Endothelial cell of umbilical vein (primary cell): ENCODE measurements at regions not wholly inside any gene's neighbourhood (a gene's known extent, or its start where the extent isn't known, plus 50 kb on each side); places are given as distances from the start of the nearest gene placed in this dataset.

Experiments used
- BruUV-seq: library from RNA; stranded (reverse); fragments of 400-500 nt; replicated peaks from 2 replicates; lab custom pipeline; 2021; lab: Mats Ljungman, UMichigan
- CTCF ChIA-PET: fragments of 300-600, 350-600 bp; sonication (Branson Sonifier 250); formaldehyde crosslinking; loops from one replicate; lab custom pipeline; 2021; ENCODE audit warnings: antibody characterized with exemption, inconsistent platforms; lab: Charles Lee
- POLR2A ChIA-PET: fragments of 300-600, 350-600 bp; sonication (Branson Sonifier 250); formaldehyde crosslinking; loops from one replicate; lab custom pipeline; 2021; ENCODE audit warnings: antibody characterized with exemption, inconsistent platforms; lab: Charles Lee
- DNase-seq: peaks from one replicate; pipeline ENCODE4 v3.0.0-alpha.2; 2011; ENCODE audit warnings: low read depth, low spot score
- FAIRE-seq: peaks from 2 replicates; lab custom pipeline; 2011; peaks lifted over from hg19 to GRCh38; lab: Jason Lieb, UNC
- H2AFZ ChIP-seq: 2 replicates; pipeline ENCODE4 v1.6.0; 2012; ENCODE audit warnings: low read depth, low read length, control low read depth, inconsistent platforms
- H3K27ac ChIP-seq: 2 replicates; pipeline ENCODE4 v1.5.1; 2011; ENCODE audit warnings: low read depth, mild to moderate bottlenecking, control low read depth, low read length, moderate library complexity; ENCODE audit not compliant: insufficient read depth
- H3K27me3 ChIP-seq, 2 experiments: 2 replicates each; pipeline versions ENCODE4 v1.6.0 to v1.6.1; 2011; ENCODE audit warnings: low read length in 2 of 2, mixed read lengths in 1 of 2; ENCODE audit not compliant: control insufficient read depth in 2 of 2, insufficient read depth in 2 of 2
- H3K36me3 ChIP-seq, 2 experiments: 2 replicates in 1 of 2; 3 replicates in 1 of 2; pipeline ENCODE4 v1.5.1; 2011; ENCODE audit warnings: low read length in 2 of 2, mild to moderate bottlenecking in 1 of 2, moderate library complexity in 1 of 2; ENCODE audit not compliant: control insufficient read depth in 2 of 2, insufficient read depth in 2 of 2; ENCODE audit errors: extremely low read depth in 1 of 2
- H3K4me1 ChIP-seq: 3 replicates; pipeline ENCODE4 v1.5.1; 2011; ENCODE audit warnings: mild to moderate bottlenecking, low read length; ENCODE audit not compliant: control insufficient read depth, insufficient read depth; ENCODE audit errors: extremely low read depth
- H3K4me2 ChIP-seq: 2 replicates; pipeline ENCODE4 v1.6.1; 2011; ENCODE audit warnings: low read length, control low read depth, mixed read lengths; ENCODE audit not compliant: insufficient read depth
- H3K4me3 ChIP-seq, 3 experiments: fragments of 200-600 bp in 1 of 3; sonication (generic), shearing (Covaris generic) in 1 of 3; replicated peaks in 1 of 3; 2 replicates each; pipeline ENCODE4 v1.5.1; 2011 to 2016; ENCODE audit warnings: control low read depth in 3 of 3, low read length in 3 of 3, mild to moderate bottlenecking in 2 of 3, inconsistent platforms in 1 of 3, low read depth in 1 of 3, moderate library complexity in 1 of 3; ENCODE audit not compliant: insufficient read depth in 1 of 3
- H3K79me2 ChIP-seq: 2 replicates; pipeline ENCODE4 v1.6.0; 2012; ENCODE audit warnings: low read length, inconsistent platforms; ENCODE audit not compliant: control insufficient read depth, insufficient read depth
- H3K9ac ChIP-seq: replicated peaks from 2 replicates; pipeline ENCODE3; 2011; ENCODE audit warnings: low read length, control low read depth; ENCODE audit not compliant: insufficient read depth; ENCODE audit errors: extremely low read depth
- H3K9me1 ChIP-seq: replicated peaks from 3 replicates; pipeline ENCODE4 v1.6.0; 2011; ENCODE audit warnings: mild to moderate bottlenecking, low read length; ENCODE audit not compliant: control insufficient read depth, insufficient read depth; ENCODE audit errors: extremely low read depth
- H3K9me3 ChIP-seq: replicated peaks from 2 replicates; pipeline ENCODE4 v1.5.1; 2012; ENCODE audit warnings: low read length, inconsistent platforms; ENCODE audit not compliant: control insufficient read depth, insufficient read depth
- H4K20me1 ChIP-seq: replicated peaks from 2 replicates; pipeline ENCODE3; 2011; ENCODE audit warnings: mild to moderate bottlenecking, low read length; ENCODE audit not compliant: control insufficient read depth, insufficient read depth; ENCODE audit errors: extremely low read depth
- CTCF ChIP-seq, 2 donors: IDR thresholded peaks; 1 replicate in 1 of 2; 2 replicates in 1 of 2; pipeline ENCODE4 v1.5.1; 2011; ENCODE audit warnings: low read length in 2 of 2, mild to moderate bottlenecking in 2 of 2, moderate library complexity in 2 of 2, control low read depth in 1 of 2, inconsistent platforms in 1 of 2, low read depth in 1 of 2; ENCODE audit not compliant: insufficient read depth in 1 of 2; ENCODE audit errors: extremely low read depth in 1 of 2
- EZH2 ChIP-seq: IDR thresholded peaks from 2 replicates; pipeline ENCODE4 v1.6.1; 2012; ENCODE audit warnings: borderline replicate concordance, low read depth, mild to moderate bottlenecking, moderate library complexity, low read length, inconsistent platforms; ENCODE audit not compliant: severe bottlenecking
- FOS ChIP-seq: IDR thresholded peaks from 2 replicates; pipeline ENCODE4 v1.6.1; 2011; ENCODE audit warnings: mild to moderate bottlenecking, low read length, moderate library complexity, borderline replicate concordance; ENCODE audit not compliant: insufficient read depth
- GATA2 ChIP-seq: IDR thresholded peaks from 2 replicates; pipeline ENCODE4 v1.7.0; 2011; ENCODE audit warnings: low read depth, mild to moderate bottlenecking, moderate library complexity, mixed read lengths, low read length; ENCODE audit not compliant: insufficient read length, insufficient read depth
- JUN ChIP-seq: IDR thresholded peaks from 2 replicates; pipeline ENCODE4 v1.6.1; 2011; ENCODE audit warnings: borderline replicate concordance, low read depth; ENCODE audit not compliant: insufficient read length, insufficient read depth
- MAX ChIP-seq: IDR thresholded peaks from 2 replicates; pipeline ENCODE4 v1.6.1; 2011; ENCODE audit not compliant: insufficient read depth, insufficient read length
- MYC ChIP-seq: IDR thresholded peaks from one replicate; pipeline ENCODE4 v1.6.1; 2011; ENCODE audit warnings: mild to moderate bottlenecking, low read depth, low read length
- POLR2A ChIP-seq: IDR thresholded peaks from 2 replicates; pipeline ENCODE4 v1.6.1; 2012; ENCODE audit warnings: low read depth, mild to moderate bottlenecking, control low read depth, low read length
- POLR2AphosphoS5 ChIP-seq: IDR thresholded peaks from 2 replicates; pipeline ENCODE4 v1.6.1; 2012; ENCODE audit warnings: low read depth, mild to moderate bottlenecking, control low read depth, low read length, moderate library complexity; ENCODE audit not compliant: insufficient read depth
- dilution Hi-C: fragments of 300-500 bp; cut with MboI; formaldehyde crosslinking; loops from one replicate; pipeline ENCODE4 v1.15.0; 2019; ENCODE audit warnings: low sequenced_read_pairs; ENCODE audit not compliant: extremely low pct_ligation_motif_present
- intact Hi-C: fragments of 100-400 bp; cut with micrococcal nuclease; formaldehyde crosslinking; loops from one replicate; pipeline ENCODE4 v1.10.0; 2022

- dilution Hi-C loops (no loop called here), intact Hi-C loops (no loop called here)
- no peak for TF ChIP-seq POLR2A
- no peak for TF ChIP-seq EZH2
- TF ChIP-seq GATA2: no peak
- no peak for TF ChIP-seq POLR2AphosphoS5
- TF ChIP-seq JUN: no peak
- no peak for TF ChIP-seq FOS
- no peak for TF ChIP-seq CTCF (IDR thresholded peaks at IDR 0.05; ENCODE audit: extremely low read depth in 1 of 2, insufficient read depth in 1 of 2, low read depth in 1 of 2, low read length in 2 of 2)
- no peak for TF ChIP-seq MYC
- no peak for TF ChIP-seq MAX
- no peak for DNase-seq
- H3K79me2 ChIP-seq: no peaks in the 10 kb centered on the region
- POLR2A ChIA-PET: no interaction called here
- H4K20me1 ChIP-seq: no peaks in the 10 kb centered on the region
- CTCF ChIA-PET: no interaction called here
- BruUV-seq: no TSS peak
- no peaks in the 10 kb centered on the region for H3K9me1 ChIP-seq
- H3K9ac ChIP-seq: no peak overlapping the region
- no peaks in the 10 kb centered on the region for H3K27me3 ChIP-seq
- no peak overlapping the region for H3K4me3 ChIP-seq
- no peak overlapping the region for H3K27ac ChIP-seq
- no peak overlapping the region for H2AFZ ChIP-seq
- no peaks in the 10 kb centered on the region for H3K4me1 ChIP-seq
- no peaks in the 10 kb centered on the region for H3K9me3 ChIP-seq
- no peaks in the 10 kb centered on the region for H3K36me3 ChIP-seq
- FAIRE-seq: no peak
- H3K4me2 ChIP-seq: no peak overlapping the region
Measured at GRCh38 chr2:223338016-223338415, 264.1 kb downstream of the SCG2 start.
